ENCODE measurements at regions not wholly inside any gene's neighbourhood (a gene's known extent, or its start where the extent isn't known, plus 50 kb on each side); places are given as distances from the start of the nearest gene placed in this dataset.

DNA sequence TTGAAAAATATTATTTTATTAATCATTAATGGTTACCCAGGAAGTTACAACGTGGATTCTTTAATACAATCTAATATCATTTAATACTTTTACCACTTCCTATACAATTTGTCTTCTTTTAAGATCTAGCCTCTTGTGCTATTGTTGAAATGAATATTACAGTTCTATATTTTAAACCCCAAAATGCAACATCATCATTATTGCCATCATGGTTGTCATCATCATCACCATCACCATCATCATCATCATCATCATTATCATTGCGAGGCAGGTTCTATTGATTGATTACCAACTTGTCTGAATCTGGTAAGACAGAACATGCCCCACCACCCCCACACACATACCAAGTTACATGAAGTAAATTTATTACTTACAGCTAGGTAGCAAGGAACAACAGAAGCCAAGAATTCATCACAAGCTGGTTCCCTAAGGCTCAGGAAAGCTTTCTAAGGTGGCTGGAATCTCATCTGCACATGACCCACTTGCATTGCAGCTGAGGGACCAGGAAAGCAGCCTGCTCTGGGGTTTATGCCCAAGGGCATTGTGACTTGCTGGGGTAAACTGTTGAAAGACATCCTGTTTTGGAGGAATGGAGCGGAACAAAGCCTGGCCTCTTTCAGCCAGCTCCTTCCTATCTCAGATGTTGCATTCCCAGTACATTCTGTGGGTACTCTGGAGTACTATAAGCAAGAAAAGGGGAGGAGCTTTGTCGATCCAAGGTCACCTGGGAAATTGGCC is 418.1 kb downstream of the PRR16 start:
- in situ Hi-C loops (cut with MboI) (no loop called here), intact Hi-C loops (cut with micrococcal nuclease) (no loop called here)
- Histone ChIP-seq H3K79me2 (ENCODE audit: control insufficient read depth, insufficient read depth, low read length) (no peaks in the 10 kb centered on the region), H2AFZ (ENCODE audit: low read depth, low read length) (no peak overlapping the region), H3K9me3 (replicated peaks; ENCODE audit: control insufficient read depth, insufficient read depth, low read depth, low read length) (no peaks in the 10 kb centered on the region; the same call in 1 of the 2 replicates), H4K20me1 (replicated peaks; ENCODE audit: control insufficient read depth, insufficient read depth, low read length) (no peaks in the 10 kb centered on the region), H3K4me1 (replicated peaks in 1 of 2; ENCODE audit: control insufficient read depth in 2 of 2, insufficient read depth in 2 of 2, low read length in 2 of 2) (no peaks in the 10 kb centered on the region), H3K4me2 (ENCODE audit: insufficient read depth, low read length) (no peak overlapping the region), H3K4me3 (no peak overlapping the region), H3K27me3 (ENCODE audit: control insufficient read depth in 2 of 2, insufficient read depth in 2 of 2, low read length in 2 of 2) (no peaks in the 10 kb centered on the region), H3K27ac (ENCODE audit: extremely low read depth, low read depth, low read length) (no peak overlapping the region), H3K9ac (ENCODE audit: insufficient read depth in 1 of 2, low read depth in 2 of 2, low read length in 2 of 2) (no peak overlapping the region), H3K9me1 (ENCODE audit: control insufficient read depth, insufficient read depth, low read length) (no peaks in the 10 kb centered on the region), H3K36me3 (ENCODE audit: control insufficient read depth, insufficient read depth, low read length) (no peaks in the 10 kb centered on the region)
- DNase-seq (ENCODE audit: extremely low read depth in 1 of 4, low spot score in 3 of 4) (no peak), FAIRE-seq (no peak), ATAC-seq (no peak)
- POLR2A ChIA-PET: interaction anchor here (0.9 kb wide), 1 partner anchor 41 kb away, joined by 3 read pairs; no protein-coding TSS in a partner anchor
- CTCF ChIA-PET (ENCODE audit: low intra/inter-chr PET ratio): no interaction called here
- WGBS (ENCODE audit: insufficient coverage, low coverage, missing lambda C conversion rate): 7% methylated on average over 4 of the region's 4 CpGs
- BruUV-seq (replicated peaks): no TSS peak
- TF ChIP-seq, protein P1, sequence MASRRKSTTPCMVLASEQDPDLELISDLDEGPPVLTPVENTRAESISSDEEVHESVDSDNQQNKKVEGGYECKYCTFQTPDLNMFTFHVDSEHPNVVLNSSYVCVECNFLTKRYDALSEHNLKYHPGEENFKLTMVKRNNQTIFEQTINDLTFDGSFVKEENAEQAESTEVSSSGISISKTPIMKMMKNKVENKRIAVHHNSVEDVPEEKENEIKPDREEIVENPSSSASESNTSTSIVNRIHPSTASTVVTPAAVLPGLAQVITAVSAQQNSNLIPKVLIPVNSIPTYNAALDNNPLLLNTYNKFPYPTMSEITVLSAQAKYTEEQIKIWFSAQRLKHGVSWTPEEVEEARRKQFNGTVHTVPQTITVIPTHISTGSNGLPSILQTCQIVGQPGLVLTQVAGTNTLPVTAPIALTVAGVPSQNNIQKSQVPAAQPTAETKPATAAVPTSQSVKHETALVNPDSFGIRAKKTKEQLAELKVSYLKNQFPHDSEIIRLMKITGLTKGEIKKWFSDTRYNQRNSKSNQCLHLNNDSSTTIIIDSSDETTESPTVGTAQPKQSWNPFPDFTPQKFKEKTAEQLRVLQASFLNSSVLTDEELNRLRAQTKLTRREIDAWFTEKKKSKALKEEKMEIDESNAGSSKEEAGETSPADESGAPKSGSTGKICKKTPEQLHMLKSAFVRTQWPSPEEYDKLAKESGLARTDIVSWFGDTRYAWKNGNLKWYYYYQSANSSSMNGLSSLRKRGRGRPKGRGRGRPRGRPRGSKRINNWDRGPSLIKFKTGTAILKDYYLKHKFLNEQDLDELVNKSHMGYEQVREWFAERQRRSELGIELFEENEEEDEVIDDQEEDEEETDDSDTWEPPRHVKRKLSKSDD (conservative IDR thresholded peaks at IDR 0.05; ENCODE audit: low read length): no peak
- TF ChIP-seq NCOA4 (IDR thresholded peaks at IDR 0.05; ENCODE audit: partially characterized antibody): no peak
- TF ChIP-seq KDM5B (IDR thresholded peaks at IDR 0.05; ENCODE audit: insufficient replicate concordance, low read depth, low read length): no peak
- TF ChIP-seq NFYB (IDR thresholded peaks at IDR 0.05; ENCODE audit: extremely low read depth, insufficient read length): no peak
- no peak for TF ChIP-seq MEF2A (IDR thresholded peaks at IDR 0.05; ENCODE audit: control insufficient read depth, low read depth, low read length)
- TF ChIP-seq DDX20 (tag; IDR thresholded peaks at IDR 0.05; ENCODE audit: low read depth): no peak
- TF ChIP-seq ERF (CRISPR knock-in tag; IDR thresholded peaks at IDR 0.05): no peak
- no peak for TF ChIP-seq ZNF668 (CRISPR knock-in tag; IDR thresholded peaks at IDR 0.05)
- TF ChIP-seq, protein P2, sequence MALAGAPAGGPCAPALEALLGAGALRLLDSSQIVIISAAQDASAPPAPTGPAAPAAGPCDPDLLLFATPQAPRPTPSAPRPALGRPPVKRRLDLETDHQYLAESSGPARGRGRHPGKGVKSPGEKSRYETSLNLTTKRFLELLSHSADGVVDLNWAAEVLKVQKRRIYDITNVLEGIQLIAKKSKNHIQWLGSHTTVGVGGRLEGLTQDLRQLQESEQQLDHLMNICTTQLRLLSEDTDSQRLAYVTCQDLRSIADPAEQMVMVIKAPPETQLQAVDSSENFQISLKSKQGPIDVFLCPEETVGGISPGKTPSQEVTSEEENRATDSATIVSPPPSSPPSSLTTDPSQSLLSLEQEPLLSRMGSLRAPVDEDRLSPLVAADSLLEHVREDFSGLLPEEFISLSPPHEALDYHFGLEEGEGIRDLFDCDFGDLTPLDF (CRISPR knock-in tag; IDR thresholded peaks at IDR 0.05): no peak
- peak; percentile 59 for TF ChIP-seq MAFF (IDR thresholded peaks at IDR 0.05; ENCODE audit: low read length)
- no peak for TF ChIP-seq GABPB1 (CRISPR knock-in tag; IDR thresholded peaks at IDR 0.05)
- TF ChIP-seq ZNF12 (CRISPR knock-in tag; IDR thresholded peaks at IDR 0.05): no peak
- TF ChIP-seq, protein P3, sequence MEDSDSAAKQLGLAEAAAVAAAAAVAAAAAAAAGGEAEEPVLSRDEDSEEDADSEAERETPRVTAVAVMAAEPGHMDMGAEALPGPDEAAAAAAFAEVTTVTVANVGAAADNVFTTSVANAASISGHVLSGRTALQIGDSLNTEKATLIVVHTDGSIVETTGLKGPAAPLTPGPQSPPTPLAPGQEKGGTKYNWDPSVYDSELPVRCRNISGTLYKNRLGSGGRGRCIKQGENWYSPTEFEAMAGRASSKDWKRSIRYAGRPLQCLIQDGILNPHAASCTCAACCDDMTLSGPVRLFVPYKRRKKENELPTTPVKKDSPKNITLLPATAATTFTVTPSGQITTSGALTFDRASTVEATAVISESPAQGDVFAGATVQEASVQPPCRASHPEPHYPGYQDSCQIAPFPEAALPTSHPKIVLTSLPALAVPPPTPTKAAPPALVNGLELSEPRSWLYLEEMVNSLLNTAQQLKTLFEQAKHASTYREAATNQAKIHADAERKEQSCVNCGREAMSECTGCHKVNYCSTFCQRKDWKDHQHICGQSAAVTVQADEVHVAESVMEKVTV (CRISPR knock-in tag; IDR thresholded peaks at IDR 0.05): no peak
- TF ChIP-seq, protein P4, sequence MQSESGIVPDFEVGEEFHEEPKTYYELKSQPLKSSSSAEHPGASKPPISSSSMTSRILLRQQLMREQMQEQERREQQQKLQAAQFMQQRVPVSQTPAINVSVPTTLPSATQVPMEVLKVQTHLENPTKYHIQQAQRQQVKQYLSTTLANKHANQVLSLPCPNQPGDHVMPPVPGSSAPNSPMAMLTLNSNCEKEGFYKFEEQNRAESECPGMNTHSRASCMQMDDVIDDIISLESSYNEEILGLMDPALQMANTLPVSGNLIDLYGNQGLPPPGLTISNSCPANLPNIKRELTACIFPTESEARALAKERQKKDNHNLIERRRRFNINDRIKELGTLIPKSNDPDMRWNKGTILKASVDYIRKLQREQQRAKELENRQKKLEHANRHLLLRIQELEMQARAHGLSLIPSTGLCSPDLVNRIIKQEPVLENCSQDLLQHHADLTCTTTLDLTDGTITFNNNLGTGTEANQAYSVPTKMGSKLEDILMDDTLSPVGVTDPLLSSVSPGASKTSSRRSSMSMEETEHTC (IDR thresholded peaks at IDR 0.05): no peak
- TF ChIP-seq FOXA3 (CRISPR knock-in tag; conservative IDR thresholded peaks at IDR 0.05 in 1 of 2, IDR thresholded peaks at IDR 0.05 in 1 of 2): no peak
- TF ChIP-seq SOX6 (IDR thresholded peaks at IDR 0.05): no peak

Data from K562 (cell line).